ENCODE measurements at regions not wholly inside any gene's neighbourhood (a gene's known extent, or its start where the extent isn't known, plus 50 kb on each side); places are given as distances from the start of the nearest gene placed in this dataset.
"Not testable (repeated sequence)": the region's sequence is repeated elsewhere in the genome, so short reads cannot be mapped to it uniquely, and the experiment has no call there.

DNA sequence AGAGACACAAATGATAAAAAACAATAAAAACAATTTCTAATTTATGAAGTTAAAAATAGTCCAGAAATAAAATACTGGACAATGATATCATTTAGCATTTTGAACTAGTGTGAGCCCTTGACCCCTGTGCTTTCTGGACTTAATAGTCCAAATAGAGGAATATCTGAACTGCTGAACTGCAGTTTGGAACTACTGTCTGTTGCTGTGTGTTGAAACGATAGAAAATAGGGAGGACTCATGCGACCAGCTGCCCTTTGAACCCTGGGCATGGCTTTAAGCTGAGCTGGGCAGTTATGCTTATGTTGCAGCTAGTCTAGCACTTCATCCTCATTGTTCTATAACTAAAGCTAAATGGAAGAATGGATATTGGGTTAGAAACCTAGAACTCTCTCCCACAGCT lies 99.5 kb downstream of the FMR1NB start:
- DNase-seq (ENCODE audit: low read depth, low spot score): no peak
- no peak overlapping the region for H3K27ac ChIP-seq

DNA sequence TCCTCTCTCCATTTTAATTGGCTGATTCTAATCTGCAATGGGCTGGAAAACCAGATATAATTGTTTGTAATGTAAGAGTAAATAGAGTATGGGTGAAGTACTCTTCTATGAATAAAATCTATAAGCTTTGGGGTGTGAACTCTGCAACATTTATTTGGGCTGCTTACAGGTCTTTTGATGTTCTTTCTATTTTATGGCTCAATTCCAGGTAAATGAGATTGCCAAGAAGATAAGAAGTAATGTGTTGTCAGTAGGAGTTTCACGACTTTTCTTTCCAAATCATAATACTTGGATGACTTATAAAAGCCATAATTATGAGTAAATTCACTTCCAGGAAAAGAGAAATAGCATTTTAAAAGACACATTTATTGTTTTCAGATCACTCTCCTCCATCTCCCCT lies 103.5 kb downstream of the FMR1NB start:
- DNase-seq (ENCODE audit: low read depth, low spot score): no peak
- H3K27ac ChIP-seq: no peak overlapping the region

- no peak for DNase-seq (ENCODE audit: low read depth, low spot score)
Observed at GRCh38 chrX:148120151-148120550, 139.0 kb downstream of the FMR1NB start.

DNA sequence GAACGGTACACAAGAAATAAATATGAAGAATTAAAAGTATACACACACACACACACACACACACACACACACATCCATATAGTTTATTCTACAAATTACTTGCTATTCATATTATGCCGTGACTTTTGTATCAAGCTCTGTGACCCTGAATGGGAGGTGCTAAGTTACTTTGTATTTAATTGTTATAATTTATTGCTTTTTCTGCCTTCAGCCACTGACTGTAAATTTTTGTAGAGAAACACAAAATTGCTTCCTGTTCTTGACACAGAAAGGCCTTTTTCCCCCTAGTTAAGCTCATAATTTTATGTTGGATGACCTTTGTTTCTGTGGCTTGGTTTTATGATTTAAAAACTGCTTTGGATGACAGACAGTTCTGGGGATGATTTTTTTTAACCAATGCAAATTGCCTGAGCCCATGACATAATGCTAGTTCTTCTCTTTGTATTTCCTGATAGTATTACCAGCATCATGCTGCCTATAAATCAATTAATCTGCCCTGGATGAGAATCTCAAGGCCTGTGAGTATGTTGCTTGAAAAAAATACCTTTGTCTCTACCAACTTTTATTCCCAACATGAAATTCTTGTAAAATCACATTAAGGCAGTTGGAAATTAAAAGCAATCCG lies 140.0 kb downstream of the FMR1NB start:
- H3K27ac ChIP-seq: no peak overlapping the region
- DNase-seq (ENCODE audit: low read depth, low spot score): no peak

More at GRCh38 chrX:148120151-148120550, 139.0 kb downstream of the FMR1NB start:
- H3K27ac ChIP-seq: no peak overlapping the region

GRCh38 chrX:148128872-148129505 lies 147.9 kb downstream of the FMR1NB start:
- H3K27ac ChIP-seq; DNase-seq (ENCODE audit: low read depth, low spot score): not testable (repeated sequence)

DNA sequence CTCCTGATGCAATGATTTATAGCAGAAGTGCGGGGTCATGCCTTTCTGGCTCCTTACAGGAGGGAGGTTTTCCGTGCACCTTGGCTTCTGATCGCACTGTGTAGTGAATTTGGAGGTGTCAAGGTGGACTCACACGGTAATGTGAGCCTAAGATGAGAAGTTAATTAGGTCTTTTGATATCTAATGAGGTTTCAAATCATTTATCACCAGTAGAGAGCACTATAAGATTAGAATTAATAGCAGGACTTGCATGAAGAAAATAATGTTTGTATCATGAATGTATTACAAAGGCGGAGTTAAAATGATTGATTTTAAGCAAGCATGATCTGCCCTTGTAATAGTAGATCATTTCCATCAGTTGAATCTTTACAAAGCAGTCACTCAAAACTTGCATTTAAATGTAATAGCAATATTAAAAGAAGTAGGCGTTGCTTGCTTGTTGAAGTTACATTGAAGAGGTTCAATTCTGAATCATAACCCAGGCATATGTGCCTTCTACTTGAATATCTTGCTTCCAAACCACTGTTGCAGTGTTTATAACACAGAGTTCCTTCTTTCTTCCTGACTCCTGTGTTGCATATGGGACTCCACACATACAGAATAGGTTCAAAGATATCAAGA lies 152.1 kb downstream of the FMR1NB start:
- H3K27ac ChIP-seq: no peak overlapping the region
- DNase-seq (ENCODE audit: low read depth, low spot score): no peak

- no peak overlapping the region for H3K27ac ChIP-seq
- DNase-seq (ENCODE audit: low read depth, low spot score): no peak
Observed at GRCh38 chrX:148134578-148134977, 153.4 kb downstream of the FMR1NB start.

GRCh38 chrX:148135738-148136137 lies 154.6 kb downstream of the FMR1NB start:
- peak; percentile 34 for DNase-seq (ENCODE audit: low read depth, low spot score)
- H3K27ac ChIP-seq: no peak overlapping the region

- no peak for DNase-seq (ENCODE audit: low read depth, low spot score)
- no peak overlapping the region for H3K27ac ChIP-seq
Observed at GRCh38 chrX:148146121-148146520, 165.0 kb downstream of the FMR1NB start.

DNA sequence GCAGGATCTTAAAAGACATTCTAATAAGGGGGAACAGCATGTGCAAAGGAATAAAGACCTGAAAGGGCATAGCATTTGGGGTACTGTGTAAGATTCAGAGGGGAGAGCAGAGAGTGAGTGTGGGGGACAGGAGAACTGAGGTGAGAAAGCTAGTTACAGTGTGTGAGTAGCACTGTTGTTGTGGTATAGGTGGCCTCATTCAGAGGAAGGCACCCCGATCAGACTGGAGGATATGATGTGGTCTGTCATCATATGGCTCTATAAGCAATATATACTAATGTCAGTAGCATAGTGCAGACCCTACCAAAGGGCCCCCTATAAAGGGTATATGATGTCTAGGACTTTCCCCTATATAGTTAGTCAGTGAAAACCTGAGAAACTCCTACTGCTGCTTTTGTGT lies 175.8 kb downstream of the FMR1NB start:
- H3K27ac ChIP-seq: no peak overlapping the region
- DNase-seq (ENCODE audit: low read depth, low spot score): no peak

DNA sequence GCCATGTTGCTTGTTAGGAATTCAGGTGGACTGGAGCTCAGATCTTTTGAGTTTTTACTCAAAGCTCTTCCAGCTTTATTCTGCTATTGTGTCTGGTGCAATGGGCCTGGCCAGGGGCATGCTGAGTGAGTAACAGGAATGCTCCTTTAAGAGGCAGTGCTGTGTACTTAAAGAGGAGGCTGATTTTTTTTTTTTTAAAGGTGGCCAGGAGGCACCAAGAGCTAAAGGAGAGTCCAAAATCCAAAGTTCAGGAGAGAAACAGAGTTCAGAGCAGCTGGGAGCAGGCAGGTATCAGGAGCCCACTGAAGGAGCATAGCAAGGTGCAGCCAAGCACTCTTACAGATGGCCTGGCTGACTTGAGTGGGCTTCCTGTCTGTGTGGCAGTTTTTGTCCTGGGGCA lies 178.7 kb downstream of the FMR1NB start:
- DNase-seq (ENCODE audit: low read depth, low spot score): no peak
- H3K27ac ChIP-seq: no peak overlapping the region

GRCh38 chrX:148161701-148162100 lies 180.6 kb downstream of the FMR1NB start:
- H3K27ac ChIP-seq: no peak overlapping the region
- no peak for DNase-seq (ENCODE audit: low read depth, low spot score)

GRCh38 chrX:148185631-148186030 lies 204.5 kb downstream of the FMR1NB start:
- no peak overlapping the region for H3K27ac ChIP-seq
- no peak for DNase-seq (ENCODE audit: low read depth, low spot score)

DNA sequence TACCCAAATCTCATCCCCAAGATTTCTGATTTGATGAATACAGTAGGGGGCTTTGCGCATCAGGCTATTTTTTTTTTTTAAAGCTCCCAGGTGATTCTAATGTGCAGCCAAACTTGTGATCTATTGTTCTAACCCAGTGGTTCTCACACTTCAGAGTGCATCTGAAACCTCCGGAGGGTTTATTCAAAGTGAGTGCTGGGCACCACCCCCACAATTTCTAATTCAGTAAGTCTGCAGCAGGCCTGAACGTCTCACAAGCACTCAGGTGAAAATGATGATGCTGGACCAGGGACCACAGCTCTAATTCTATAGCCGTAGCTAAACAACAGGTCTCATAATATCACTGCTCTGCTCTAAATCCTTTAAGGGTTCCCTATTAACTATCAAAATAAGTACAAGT lies 211.4 kb downstream of the FMR1NB start:
- no peak for DNase-seq (ENCODE audit: low read depth, low spot score)
- H3K27ac ChIP-seq: no peak overlapping the region

- DNase-seq (ENCODE audit: low read depth, low spot score): no peak
Observed at GRCh38 chrX:148193759-148194158, 212.6 kb downstream of the FMR1NB start.

GRCh38 chrX:148203531-148203930 lies 222.4 kb downstream of the FMR1NB start:
- H3K27ac ChIP-seq: no peak overlapping the region
- DNase-seq (ENCODE audit: low read depth, low spot score): no peak

More at GRCh38 chrX:148193759-148194158, 212.6 kb downstream of the FMR1NB start:
- no peak overlapping the region for H3K27ac ChIP-seq

DNA sequence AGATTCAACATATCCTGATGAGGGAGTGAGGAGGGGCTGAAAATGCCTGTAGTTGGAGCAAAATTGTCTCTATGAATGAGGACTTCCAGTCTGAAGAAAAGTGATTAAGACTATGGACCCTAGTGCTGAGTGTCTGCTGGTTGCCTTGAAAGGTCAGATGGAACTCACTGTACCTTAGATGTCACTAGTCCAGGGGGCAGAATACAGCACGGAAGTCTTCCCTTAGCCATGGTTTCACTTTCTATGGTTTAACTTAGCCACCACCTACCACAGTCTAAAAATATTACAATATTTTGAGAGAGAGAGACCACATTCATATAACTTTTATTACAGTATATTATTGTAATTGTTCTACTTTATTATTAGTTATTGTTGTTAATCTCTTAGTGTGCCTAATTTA lies 223.1 kb downstream of the FMR1NB start:
- DNase-seq (ENCODE audit: low read depth, low spot score): no peak
- H3K27ac ChIP-seq: no peak overlapping the region

GRCh38 chrX:148214786-148215185 lies 233.6 kb downstream of the FMR1NB start:
- H3K27ac ChIP-seq: no peak overlapping the region
- DNase-seq (ENCODE audit: low read depth, low spot score): no peak

DNA sequence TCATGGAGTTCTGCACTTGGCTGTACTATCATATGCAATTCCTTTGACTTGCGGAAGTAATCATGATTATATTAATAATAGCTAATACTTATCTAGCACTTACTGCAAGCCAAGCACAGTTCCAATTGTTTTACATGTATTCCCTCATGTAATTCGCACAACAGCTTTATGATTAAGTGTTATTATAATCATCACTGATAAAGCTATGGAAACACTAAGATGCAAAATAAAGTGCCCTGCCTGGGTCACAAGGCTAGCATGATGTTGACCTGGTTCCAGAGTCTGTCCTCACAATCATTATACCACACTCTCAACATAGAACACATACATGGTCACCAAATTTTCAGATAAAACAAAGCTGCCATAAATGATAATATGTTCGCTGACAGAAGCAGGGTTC lies 234.6 kb downstream of the FMR1NB start:
- no peak for DNase-seq (ENCODE audit: low read depth, low spot score)

DNA sequence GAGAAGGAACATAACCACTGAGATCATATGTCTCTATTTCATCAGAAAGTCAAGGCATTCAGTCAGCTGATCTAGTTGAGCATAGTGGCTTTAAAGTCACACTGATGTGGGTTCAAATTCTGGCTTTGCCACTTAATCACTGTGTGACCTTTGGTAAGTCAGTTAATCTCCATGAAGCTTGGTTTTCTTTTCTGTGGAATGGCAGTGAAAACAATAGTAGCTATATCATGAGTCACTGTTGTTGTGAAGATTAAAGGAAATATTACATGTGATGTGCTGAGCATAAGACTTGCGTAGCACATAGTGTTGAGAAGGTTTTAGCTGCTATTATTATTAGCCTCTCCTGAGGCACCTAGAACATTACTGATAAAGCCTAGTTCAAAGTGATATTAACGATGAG lies 242.2 kb downstream of the FMR1NB start:
- no peak for DNase-seq (ENCODE audit: low read depth, low spot score)
- no peak overlapping the region for H3K27ac ChIP-seq

More for the DNA sequence above, 234.6 kb downstream of the FMR1NB start:
- H3K27ac ChIP-seq: no peak overlapping the region

- no peak overlapping the region for H3K27ac ChIP-seq
- no peak for DNase-seq (ENCODE audit: low read depth, low spot score)
Observed at GRCh38 chrX:148228521-148228920, 247.4 kb downstream of the FMR1NB start.
